HG03196 (cell line): ENCODE measurements at regions not wholly inside any gene's neighbourhood (a gene's known extent, or its start where the extent isn't known, plus 50 kb on each side); places are given as distances from the start of the nearest gene placed in this dataset.

Source experiments
- ATAC-seq: cut with Tn5 transposase; IDR thresholded peaks from one replicate; pipeline ENCODE4 v1.9.1; 2021; ENCODE audit not compliant: unreplicated experiment

GRCh38 chr16:64543031-64543430 is 578.8 kb downstream of the CDH11 start:
- ATAC-seq: no peak

- ATAC-seq: no peak
Measured at GRCh38 chr16:64542152-64542551, 579.7 kb downstream of the CDH11 start.

GRCh38 chr16:64541621-64542020 is 580.2 kb downstream of the CDH11 start:
- no peak for ATAC-seq

- ATAC-seq: no peak
Measured at GRCh38 chr16:64540434-64540833, 581.4 kb downstream of the CDH11 start.

- no peak for ATAC-seq
Measured at GRCh38 chr16:64539811-64540371, 582.0 kb downstream of the CDH11 start.

- ATAC-seq: no peak
Measured at GRCh38 chr16:64534180-64534780, 587.6 kb downstream of the CDH11 start.

GRCh38 chr16:64532691-64533090 is 589.2 kb downstream of the CDH11 start:
- ATAC-seq: no peak

- no peak for ATAC-seq
Measured at GRCh38 chr16:64532117-64532516, 589.7 kb downstream of the CDH11 start.

GRCh38 chr16:64531401-64531800 is 590.5 kb downstream of the CDH11 start:
- ATAC-seq: no peak

GRCh38 chr16:64522548-64522947 is 599.3 kb downstream of the CDH11 start:
- no peak for ATAC-seq

GRCh38 chr16:64513871-64514270 is 608.0 kb downstream of the CDH11 start:
- ATAC-seq: no peak

GRCh38 chr16:64507240-64508024 is 614.4 kb downstream of the CDH11 start:
- ATAC-seq: no peak

- ATAC-seq: no peak
Measured at GRCh38 chr16:64499211-64499610, 622.7 kb downstream of the CDH11 start.

- no peak for ATAC-seq
Measured at GRCh38 chr16:64498363-64498762, 623.5 kb downstream of the CDH11 start.

- ATAC-seq: no peak
Measured at GRCh38 chr16:64493709-64494108, 628.2 kb downstream of the CDH11 start.

- no peak for ATAC-seq
Measured at GRCh38 chr16:64489449-64489848, 632.4 kb downstream of the CDH11 start.

- no peak for ATAC-seq
Measured at GRCh38 chr16:64486561-64486960, 635.3 kb downstream of the CDH11 start.

- ATAC-seq: no peak
Measured at GRCh38 chr16:64481497-64481896, 640.4 kb downstream of the CDH11 start.

GRCh38 chr16:64478252-64478906 is 643.5 kb downstream of the CDH11 start:
- ATAC-seq: no peak

- ATAC-seq: no peak
Measured at GRCh38 chr16:64475627-64476351, 646.1 kb downstream of the CDH11 start.

GRCh38 chr16:64470916-64471315 is 650.9 kb downstream of the CDH11 start:
- no peak for ATAC-seq
